Neural progenitor cell (in vitro differentiated cells): ENCODE measurements at regions not wholly inside any gene's neighbourhood (a gene's known extent, or its start where the extent isn't known, plus 50 kb on each side); places are given as distances from the start of the nearest gene placed in this dataset.

Experiments
- DNase-seq: peaks from one replicate; pipeline ENCODE4 v3.0.0-alpha.2; 2016; ENCODE audit warnings: low spot score
- H2AFZ ChIP-seq: fragments of 200-600 bp; sonication (generic); replicated peaks from 2 replicates; pipeline ENCODE4 v1.6.1; 2016; ENCODE audit warnings: antibody characterized with exemption
- H3F3A ChIP-seq: fragments of 200-600 bp; sonication (generic); 2 replicates; pipeline ENCODE4 v1.6.1; 2016; ENCODE audit warnings: antibody characterized with exemption, low read depth
- H3K27ac ChIP-seq: fragments of 200-600 bp; sonication (generic); 2 replicates; pipeline ENCODE4 v1.5.1; 2016; ENCODE audit warnings: mild to moderate bottlenecking
- H3K27me3 ChIP-seq: fragments of 200-600 bp; sonication (generic); 2 replicates; pipeline ENCODE4 v1.6.1; 2016; ENCODE audit warnings: mild to moderate bottlenecking, moderate library complexity
- H3K36me3 ChIP-seq: fragments of 200-600 bp; sonication (generic); 2 replicates; pipeline ENCODE4 v1.5.1; 2016
- H3K4me1 ChIP-seq: fragments of 200-600 bp; sonication (generic); 2 replicates; pipeline ENCODE4 v1.6.1; 2016; ENCODE audit warnings: mixed run types
- H3K4me2 ChIP-seq: fragments of 200-600 bp; sonication (generic); 2 replicates; pipeline ENCODE4 v1.6.1; 2016
- H3K4me3 ChIP-seq: fragments of 200-600 bp; sonication (generic); 2 replicates; pipeline ENCODE4 v1.5.1; 2016
- H3K79me2 ChIP-seq: fragments of 200-600 bp; sonication (generic); 2 replicates; pipeline ENCODE4 v1.6.1; 2016; ENCODE audit warnings: low read depth
- H3K9ac ChIP-seq: fragments of 200-600 bp; sonication (generic); 2 replicates; pipeline ENCODE4 v1.6.1; 2016
- H3K9me3 ChIP-seq: fragments of 200-600 bp; sonication (generic); 2 replicates; pipeline ENCODE4 v1.5.1; 2016; ENCODE audit warnings: low read depth
- H4K20me1 ChIP-seq: fragments of 200-600 bp; sonication (generic); 2 replicates; pipeline ENCODE4 v1.6.1; 2016; ENCODE audit warnings: low read depth
- H3K27ac Mint-ChIP-seq: 3 replicates; pipeline ENCODE4 v1.8.0; 2021; ENCODE audit warnings: mixed read lengths
- H3K27me3 Mint-ChIP-seq: 2 replicates; pipeline ENCODE4 v1.8.0; 2022; ENCODE audit warnings: low read depth, mild to moderate bottlenecking, inconsistent platforms, moderate library complexity, mixed read lengths; ENCODE audit not compliant: insufficient read depth
- H3K36me3 Mint-ChIP-seq: 3 replicates; pipeline ENCODE4 v1.8.0; 2021; ENCODE audit warnings: mixed read lengths
- H3K4me1 Mint-ChIP-seq: 3 replicates; pipeline ENCODE4 v1.8.0; 2021; ENCODE audit warnings: mixed read lengths
- H3K4me3 Mint-ChIP-seq: 3 replicates; pipeline ENCODE4 v1.8.0; 2021; ENCODE audit warnings: mild to moderate bottlenecking, moderate library complexity, mixed read lengths
- H3K9me3 Mint-ChIP-seq: 3 replicates; pipeline ENCODE4 v1.8.0; 2020; ENCODE audit warnings: mixed read lengths
- CTCF ChIP-seq: fragments of 200-600 bp; sonication (generic); IDR thresholded peaks from 2 replicates; pipeline ENCODE4 v1.5.1; 2017; ENCODE audit warnings: antibody characterized with exemption, mild to moderate bottlenecking
- EZH2 ChIP-seq: fragments of 200-600 bp; sonication (generic); IDR thresholded peaks from 2 replicates; pipeline ENCODE4 v1.6.1; 2017; ENCODE audit warnings: antibody characterized with exemption, mild to moderate bottlenecking, moderate library complexity
- EZH2phosphoT487 ChIP-seq: fragments of 200-600 bp; sonication (generic); IDR thresholded peaks from 2 replicates; pipeline ENCODE4 v1.6.1; 2017; ENCODE audit warnings: antibody characterized with exemption

- Histone ChIP-seq H4K20me1 (no peaks in the 10 kb centered on the region), H3K4me2 (no peak overlapping the region), H3K9me3 (no peaks in the 10 kb centered on the region), H3K36me3 (no peaks in the 10 kb centered on the region), H3K4me3 (no peak overlapping the region), H3K79me2 (no peaks in the 10 kb centered on the region), H3K27me3 (no peaks in the 10 kb centered on the region), H3K4me1 (no peaks in the 10 kb centered on the region), H2AFZ (no peak overlapping the region), H3K9ac (no peak overlapping the region), H3K27ac (no peak overlapping the region), H3F3A (no peaks in the 10 kb centered on the region)
- no peaks in the 10 kb centered on the region for H3K36me3 Mint-ChIP-seq
- no peak overlapping the region for H3K4me3 Mint-ChIP-seq
- TF ChIP-seq CTCF, result no peak
- TF ChIP-seq EZH2, result no peak
- no peak for TF ChIP-seq EZH2phosphoT487
- H3K9me3 Mint-ChIP-seq, result no peaks in the 10 kb centered on the region
- H3K27me3 Mint-ChIP-seq, result peaks cover 8% of the 10 kb centered on the region
- no peak overlapping the region for H3K27ac Mint-ChIP-seq
- H3K4me1 Mint-ChIP-seq, result peaks cover 4% of the 10 kb centered on the region
- DNase-seq, result no peak
These were observed 95.9 kb upstream of the KLHL25 start for GRCh38 chr15:85890620-85890980.

- H3K4me1 Mint-ChIP-seq, result peaks cover 5% of the 10 kb centered on the region
- no peak overlapping the region for H3K4me3 Mint-ChIP-seq
- H3K4me3 ChIP-seq, result no peak overlapping the region
- no peak for DNase-seq
- no peak overlapping the region for H3K4me2 ChIP-seq
- peaks cover 7% of the 10 kb centered on the region for H3K27me3 Mint-ChIP-seq
- no peaks in the 10 kb centered on the region for H3K9me3 ChIP-seq
- no peaks in the 10 kb centered on the region for H3F3A ChIP-seq
- H2AFZ ChIP-seq, result no peak overlapping the region
- H3K9me3 Mint-ChIP-seq, result no peaks in the 10 kb centered on the region
- TF ChIP-seq EZH2, result no peak
- TF ChIP-seq EZH2phosphoT487, result no peak
- no peak for TF ChIP-seq CTCF
- H3K4me1 ChIP-seq, result no peaks in the 10 kb centered on the region
- H4K20me1 ChIP-seq, result no peaks in the 10 kb centered on the region
- no peak overlapping the region for H3K9ac ChIP-seq
- H3K27ac Mint-ChIP-seq, result no peak overlapping the region
- H3K27ac ChIP-seq, result no peak overlapping the region
- no peaks in the 10 kb centered on the region for H3K36me3 ChIP-seq
- H3K36me3 Mint-ChIP-seq, result no peaks in the 10 kb centered on the region
- H3K27me3 ChIP-seq, result no peaks in the 10 kb centered on the region
- no peaks in the 10 kb centered on the region for H3K79me2 ChIP-seq
These were observed 96.7 kb upstream of the KLHL25 start for GRCh38 chr15:85891470-85891869.

- no peak for TF ChIP-seq EZH2phosphoT487
- no peak for TF ChIP-seq EZH2
- no peak for TF ChIP-seq CTCF
- no peaks in the 10 kb centered on the region for H3K27me3 ChIP-seq
- H3K9me3 Mint-ChIP-seq, result no peaks in the 10 kb centered on the region
- no peak overlapping the region for H3K27ac ChIP-seq
- H4K20me1 ChIP-seq, result no peaks in the 10 kb centered on the region
- H3F3A ChIP-seq, result peaks cover 6% of the 10 kb centered on the region
- no peaks in the 10 kb centered on the region for H3K4me1 ChIP-seq
- H3K4me2 ChIP-seq, result no peak overlapping the region
- H3K27ac Mint-ChIP-seq, result no peak overlapping the region
- H3K4me3 ChIP-seq, result no peak overlapping the region
- no peaks in the 10 kb centered on the region for H3K36me3 Mint-ChIP-seq
- no peak overlapping the region for H3K9ac ChIP-seq
- H3K36me3 ChIP-seq, result no peaks in the 10 kb centered on the region
- H3K4me1 Mint-ChIP-seq, result peaks cover 12% of the 10 kb centered on the region
- no peaks in the 10 kb centered on the region for H3K79me2 ChIP-seq
- no peak overlapping the region for H3K4me3 Mint-ChIP-seq
- no peaks in the 10 kb centered on the region for H3K9me3 ChIP-seq
- H2AFZ ChIP-seq, result no peak overlapping the region
- H3K27me3 Mint-ChIP-seq, result peaks cover 15% of the 10 kb centered on the region
- no peak for DNase-seq
These were observed 97.5 kb upstream of the KLHL25 start for GRCh38 chr15:85892232-85892631.
